HG03520 (cell line): ENCODE measurements at regions not wholly inside any gene's neighbourhood (a gene's known extent, or its start where the extent isn't known, plus 50 kb on each side); places are given as distances from the start of the nearest gene placed in this dataset.
"Not testable (repeated sequence)": the region's sequence is repeated elsewhere in the genome, so short reads cannot be mapped to it uniquely, and the experiment has no call there.

Experiments
- ATAC-seq: cut with Tn5 transposase; IDR thresholded peaks from one replicate; pipeline ENCODE4 v1.9.1; 2021; ENCODE audit warnings: mild to moderate bottlenecking, moderate library complexity; ENCODE audit not compliant: unreplicated experiment

- ATAC-seq: no peak
Observed at GRCh38 chr10:8173243-8173865, 118.9 kb downstream of the GATA3 start.

- no peak for ATAC-seq
Observed at GRCh38 chr10:8173866-8174243, 119.4 kb downstream of the GATA3 start.

DNA sequence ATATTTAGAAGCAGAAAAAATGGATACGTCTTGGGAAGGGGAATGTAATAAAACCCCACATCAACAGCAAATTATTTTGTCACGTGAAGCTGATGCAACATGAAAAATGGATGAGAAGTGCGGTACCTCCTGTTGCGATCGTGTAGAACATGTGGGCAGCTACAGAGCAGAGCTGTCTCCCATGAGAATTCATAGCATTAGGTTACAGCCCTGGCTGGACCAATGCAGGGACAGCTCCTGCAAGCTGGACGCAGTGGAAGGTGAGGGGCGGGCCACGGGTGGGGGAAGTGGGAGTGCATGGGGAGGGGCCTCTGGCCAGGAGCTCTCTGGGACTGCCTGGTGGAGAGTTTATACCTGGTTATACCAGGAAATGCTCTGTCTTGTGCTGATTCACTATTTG lies 120.3 kb downstream of the GATA3 start:
- ATAC-seq: no peak

- ATAC-seq: not testable (repeated sequence)
Observed at GRCh38 chr10:8177526-8177925, 123.0 kb downstream of the GATA3 start.

DNA sequence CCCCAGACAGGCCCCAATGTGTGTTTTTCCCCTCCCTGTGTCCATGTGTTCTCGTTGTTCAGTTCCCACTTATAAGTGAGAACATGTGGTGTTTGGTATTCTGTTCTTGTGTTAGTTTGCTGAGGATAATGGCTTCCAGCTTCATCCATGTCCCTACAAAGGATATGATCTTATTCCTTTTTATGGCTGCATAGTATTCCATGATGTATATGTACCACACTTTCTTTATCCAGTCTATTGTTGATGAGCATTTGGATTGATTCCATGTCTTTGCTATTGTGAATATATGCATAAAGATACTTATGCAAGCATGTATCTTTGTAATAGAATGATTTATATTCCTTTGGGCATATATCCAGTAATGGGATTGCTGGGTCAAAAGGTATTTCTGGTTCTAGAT lies 125.3 kb downstream of the GATA3 start:
- not testable (repeated sequence) for ATAC-seq

GRCh38 chr10:8180360-8181109 lies 126.0 kb downstream of the GATA3 start:
- ATAC-seq: no peak

DNA sequence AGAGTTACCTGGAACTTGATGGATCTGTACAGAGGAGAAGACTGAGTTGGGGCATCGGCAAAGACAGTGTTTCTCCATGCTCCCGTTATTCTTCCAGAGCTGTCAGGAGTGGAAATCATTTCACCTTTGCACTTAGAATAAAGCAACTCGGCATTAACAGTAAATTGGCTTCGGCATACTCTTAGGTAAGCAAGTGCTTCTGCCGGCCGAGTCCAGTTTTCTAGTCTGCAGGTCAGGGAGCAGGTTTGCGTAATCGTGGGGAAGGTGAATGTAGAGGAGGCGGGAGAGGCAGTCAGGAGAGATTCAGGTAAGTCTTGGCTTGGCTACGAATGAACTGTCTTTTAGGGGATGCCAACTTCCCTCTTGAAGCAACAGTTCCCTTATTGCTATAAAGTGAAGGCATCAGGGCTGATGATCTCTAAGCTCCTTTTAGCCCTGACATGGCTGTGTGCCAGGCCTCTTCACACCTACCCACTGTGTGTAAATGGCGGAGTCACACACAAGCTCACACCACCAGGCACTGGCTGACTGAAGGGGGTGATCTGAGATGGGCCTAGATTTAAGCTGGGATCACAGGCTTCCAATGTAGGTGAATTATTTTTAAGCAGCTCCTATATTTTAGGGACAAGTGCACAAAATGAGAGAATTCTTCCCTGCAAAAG lies 127.1 kb downstream of the GATA3 start:
- no peak for ATAC-seq

- ATAC-seq: no peak
Observed at GRCh38 chr10:8182806-8183205, 128.3 kb downstream of the GATA3 start.

DNA sequence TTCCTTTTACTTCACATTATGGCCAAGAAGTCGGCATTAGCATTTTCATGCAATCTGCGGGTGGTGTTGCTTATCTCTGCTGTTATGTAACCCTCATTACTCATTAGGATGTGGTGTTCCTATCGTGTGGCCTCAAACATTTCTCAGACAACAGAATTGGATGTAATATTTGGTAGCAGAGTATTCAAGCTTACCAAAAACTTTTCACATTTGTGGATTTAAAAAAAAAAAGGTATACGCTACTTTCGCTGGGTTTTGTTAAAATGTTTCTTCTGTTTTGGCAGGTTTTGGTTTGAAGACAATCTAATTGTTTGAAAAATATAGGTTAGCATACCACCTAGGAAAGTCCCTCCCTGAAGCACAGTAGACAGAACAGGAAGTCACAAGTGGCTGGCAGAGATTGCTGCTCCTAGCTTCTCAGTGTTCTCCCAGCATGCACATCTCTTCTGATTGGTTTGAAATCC lies 128.8 kb downstream of the GATA3 start:
- peak; percentile 67 for ATAC-seq

- no peak for ATAC-seq
Observed at GRCh38 chr10:8187171-8187666, 132.7 kb downstream of the GATA3 start.

DNA sequence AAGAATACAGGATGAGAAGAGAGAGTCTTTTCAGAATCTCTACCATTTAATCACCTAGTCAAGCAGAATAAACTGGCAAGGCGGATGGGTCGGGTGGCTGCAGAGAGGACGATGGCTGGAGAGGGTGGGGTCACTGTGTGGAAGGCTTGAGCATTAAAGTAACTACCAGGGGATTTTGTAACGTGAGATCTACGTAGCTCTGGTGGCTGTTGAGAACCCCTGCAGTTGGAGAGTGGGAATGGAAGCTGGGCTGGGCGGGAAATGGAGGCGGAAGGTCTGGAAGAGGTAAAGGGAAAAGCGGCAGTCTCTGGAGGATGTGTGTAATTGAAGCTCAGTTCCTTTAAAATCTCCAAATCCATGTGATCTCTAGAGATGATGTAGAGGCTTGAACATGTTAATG lies 135.0 kb downstream of the GATA3 start:
- ATAC-seq: no peak

DNA sequence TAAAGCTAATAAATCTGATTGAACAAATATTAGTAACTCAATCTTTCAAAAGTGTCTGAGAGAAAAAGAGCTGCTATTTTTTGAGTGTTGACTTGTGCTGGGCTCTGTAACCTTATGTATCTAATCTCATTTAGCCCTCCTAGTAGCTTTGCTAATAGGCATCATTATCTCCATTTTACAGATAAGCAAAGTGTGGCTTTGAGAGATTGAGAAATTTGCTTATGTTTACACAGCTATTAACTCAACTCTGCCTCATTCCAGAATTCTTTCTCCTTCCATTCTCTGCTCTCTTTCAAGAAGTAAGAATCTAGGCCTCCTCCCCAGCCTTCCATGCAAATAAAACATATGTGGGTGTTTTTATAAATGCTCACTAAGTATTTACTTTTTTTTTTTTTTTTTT lies 137.8 kb downstream of the GATA3 start:
- no peak for ATAC-seq

- ATAC-seq: no peak
Observed at GRCh38 chr10:8193546-8193945, 139.1 kb downstream of the GATA3 start.

- no peak for ATAC-seq
Observed at GRCh38 chr10:8194050-8194449, 139.6 kb downstream of the GATA3 start.

GRCh38 chr10:8206882-8207281 lies 152.4 kb downstream of the GATA3 start:
- no peak for ATAC-seq

DNA sequence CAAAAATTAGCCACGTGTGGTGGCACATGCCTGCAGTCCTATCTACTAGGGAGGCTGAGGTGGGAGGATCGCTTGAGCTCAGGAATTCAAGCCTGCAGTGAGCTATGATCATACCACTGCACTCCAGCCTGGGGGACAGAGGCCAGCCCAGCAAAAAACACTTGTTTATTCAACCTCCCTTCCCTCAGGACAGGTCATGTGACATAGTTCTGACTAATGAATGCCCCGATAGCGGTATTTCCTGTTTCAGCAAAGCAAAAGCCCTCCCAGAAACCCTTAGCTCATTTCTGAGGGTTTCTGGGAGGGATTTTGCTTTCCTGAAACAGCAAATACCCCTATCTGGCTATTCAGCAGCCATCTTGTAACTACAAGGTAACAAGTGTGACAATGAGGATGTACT lies 157.1 kb downstream of the GATA3 start:
- ATAC-seq: no peak

DNA sequence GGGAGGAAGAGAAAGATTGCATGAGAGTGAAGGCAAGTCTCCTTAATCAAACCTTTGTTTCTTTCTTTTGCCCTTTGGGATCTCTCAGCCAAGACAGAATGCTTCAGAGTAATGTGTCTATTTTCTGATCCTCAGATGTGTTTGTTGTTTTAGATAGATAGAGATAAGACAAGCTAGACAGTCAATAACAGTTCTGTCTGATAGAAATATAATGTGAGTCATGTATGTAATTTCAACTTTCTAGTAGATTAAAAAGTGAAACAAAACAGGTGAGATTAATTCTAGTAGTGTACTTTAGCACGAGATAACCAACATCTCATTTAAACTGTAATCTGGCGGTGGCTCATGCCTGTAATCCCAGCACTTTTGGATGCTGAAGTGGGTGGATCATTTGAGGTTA lies 159.2 kb downstream of the GATA3 start:
- no peak for ATAC-seq

- ATAC-seq: no peak
Observed at GRCh38 chr10:8214587-8214986, 160.1 kb downstream of the GATA3 start.

GRCh38 chr10:8216893-8217292 lies 162.4 kb downstream of the GATA3 start:
- no peak for ATAC-seq

- no peak for ATAC-seq
Observed at GRCh38 chr10:8221451-8221850, 167.0 kb downstream of the GATA3 start.

DNA sequence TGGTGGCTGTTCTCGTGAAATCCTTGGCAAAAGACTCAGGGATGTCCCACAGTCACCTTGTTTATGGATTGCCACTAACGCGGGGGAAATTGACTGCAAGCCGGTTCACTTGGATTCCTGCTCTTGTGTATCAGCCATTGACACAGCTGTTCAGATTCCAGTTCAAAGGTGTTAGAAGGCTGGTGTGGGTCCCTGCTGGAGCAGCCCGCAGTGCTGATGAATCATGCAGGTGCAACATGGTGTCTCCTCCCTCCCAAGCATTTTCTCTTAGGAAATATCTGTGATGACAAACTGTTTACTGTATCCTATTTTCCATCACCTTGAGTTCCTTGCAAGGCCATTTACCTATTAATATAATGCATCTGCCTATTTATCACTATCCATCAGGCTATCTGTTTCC lies 170.1 kb downstream of the GATA3 start:
- ATAC-seq: no peak

- no peak for ATAC-seq
Observed at GRCh38 chr10:8225187-8225586, 170.7 kb downstream of the GATA3 start.
